HepG2 (cell line): ENCODE measurements at regions not wholly inside any gene's neighbourhood (a gene's known extent, or its start where the extent isn't known, plus 50 kb on each side); places are given as distances from the start of the nearest gene placed in this dataset.

Experiments
- ATAC-seq: fragments of 200-7000 bp; cut with Tn5 transposase; 3 replicates; pipeline ENCODE4 v1.9.1; 2020; ENCODE audit warnings: mild to moderate bottlenecking, moderate library complexity
- BruUV-seq: library from RNA; stranded (reverse); fragments of 400-500 nt; replicated peaks from 2 replicates; lab custom pipeline; 2021; lab: Mats Ljungman, UMichigan
- CTCF ChIA-PET: fragments of 300-600 bp; formaldehyde crosslinking; extraction: SDS; loops from one replicate; lab custom pipeline; 2021; ENCODE audit warnings: low total read pairs, inconsistent platforms, low intra/inter-chr PET ratio; lab: Yijun Ruan, JAX
- POLR2A ChIA-PET: fragments of 350-600 bp; sonication (Branson Sonifier 250); formaldehyde crosslinking; loops from one replicate; lab custom pipeline; 2020; ENCODE audit warnings: antibody characterized with exemption, inconsistent platforms; lab: Yijun Ruan, JAX
- DNase-seq: peaks from one replicate; pipeline ENCODE4 v3.0.0-alpha.2; 2015; ENCODE audit warnings: low spot score
- FAIRE-seq: peaks from 3 replicates; lab custom pipeline; 2011; peaks lifted over from hg19 to GRCh38; lab: Jason Lieb, UNC
- H2AFZ ChIP-seq: one replicate; pipeline ENCODE4 v1.6.1; 2011; ENCODE audit warnings: low read length, inconsistent platforms
- H3K27ac ChIP-seq: fragments of 300-600 bp; 3 replicates; pipeline ENCODE4 v1.8.0; 2011; ENCODE audit warnings: mixed run types, mild to moderate bottlenecking, mixed read lengths, low read length, inconsistent platforms; ENCODE audit not compliant: insufficient read depth; ENCODE audit errors: extremely low read length
- H3K27me3 ChIP-seq, 2 experiments: fragments of 200-600 bp in 1 of 2; 2 replicates in 1 of 2; 3 replicates in 1 of 2; pipeline versions ENCODE4 v1.6.0 to v1.8.0; 2011; ENCODE audit warnings: low read length in 2 of 2, mild to moderate bottlenecking in 2 of 2, moderate library complexity in 2 of 2, inconsistent platforms in 1 of 2; ENCODE audit not compliant: insufficient read depth in 2 of 2, control insufficient read depth in 1 of 2
- H3K36me3 ChIP-seq, 2 experiments: fragments of 200-600 bp in 1 of 2; replicated peaks in 1 of 2; 2 replicates in 1 of 2; 3 replicates in 1 of 2; pipeline versions ENCODE4 v1.5.1 to v1.8.0; 2011; ENCODE audit warnings: low read length in 2 of 2, inconsistent platforms in 1 of 2; ENCODE audit not compliant: insufficient read depth in 2 of 2, control insufficient read depth in 1 of 2
- H3K4me1 ChIP-seq: 2 replicates; pipeline ENCODE4 v1.5.1; 2012; ENCODE audit warnings: low read length, inconsistent platforms; ENCODE audit not compliant: insufficient read depth
- H3K4me2 ChIP-seq: 2 replicates; pipeline ENCODE4 v1.6.0; 2011; ENCODE audit warnings: low read depth, low read length, inconsistent platforms
- H3K4me3 ChIP-seq, 3 experiments: fragments of 200-600 bp in 1 of 3; sonication (generic), shearing (Covaris generic) in 1 of 3; replicated peaks in 1 of 3; 2 replicates each; pipeline ENCODE4 v1.5.1; 2011 to 2016; ENCODE audit warnings: low read length in 3 of 3, inconsistent platforms in 2 of 3, low read depth in 2 of 3, mild to moderate bottlenecking in 2 of 3, control low read depth in 1 of 3, mixed read lengths in 1 of 3; ENCODE audit not compliant: insufficient read depth in 1 of 3
- H3K79me2 ChIP-seq: one replicate; pipeline ENCODE4 v1.6.1; 2011; ENCODE audit warnings: low read length, inconsistent platforms; ENCODE audit not compliant: insufficient read depth
- H3K9ac ChIP-seq: 2 replicates; pipeline ENCODE4 v1.6.0; 2011; ENCODE audit warnings: mild to moderate bottlenecking, low read depth, low read length, inconsistent platforms; ENCODE audit not compliant: insufficient read depth
- H3K9me3 ChIP-seq: 2 replicates; pipeline ENCODE4 v1.5.1; 2012; ENCODE audit warnings: mild to moderate bottlenecking, low read length
- H4K20me1 ChIP-seq: 2 replicates; pipeline ENCODE4 v1.6.0; 2011; ENCODE audit warnings: inconsistent platforms, mild to moderate bottlenecking, low read length, moderate library complexity; ENCODE audit not compliant: insufficient read depth
- HCFC1 ChIP-seq: fragments of 150-350 bp; IDR thresholded peaks from 2 replicates; pipeline ENCODE4 v1.6.1; 2014; ENCODE audit warnings: low read depth, low read length
- TBL1XR1 ChIP-seq: fragments of 150-350 bp; IDR thresholded peaks from 2 replicates; pipeline ENCODE4 v1.6.1; 2014; ENCODE audit warnings: borderline replicate concordance, low read length; ENCODE audit not compliant: partially characterized antibody
- THAP11 ChIP-seq: IDR thresholded peaks from 2 replicates; pipeline ENCODE4 v1.6.1; 2016; ENCODE audit warnings: missing biosample characterization, missing genetic modification reagents
- THAP8 ChIP-seq: sonication (generic); formaldehyde crosslinking; IDR thresholded peaks from 2 replicates; pipeline ENCODE4 v1.5.1; 2020; ENCODE audit warnings: missing genetic modification reagents, mild to moderate bottlenecking, borderline replicate concordance
- XRCC5 ChIP-seq: fragments of 200-400 bp; formaldehyde crosslinking; optimal IDR thresholded peaks from 2 replicates; pipeline ENCODE3; 2017; ENCODE audit warnings: mild to moderate bottlenecking, low read length
- ZFAT ChIP-seq: sonication (generic); formaldehyde crosslinking; conservative IDR thresholded peaks from 2 replicates; pipeline ENCODE4 v1.8.1; 2023; ENCODE audit warnings: missing genetic modification reagents, inconsistent platforms
- ZFYVE20 ChIP-seq: sonication (generic); formaldehyde crosslinking; IDR thresholded peaks from 2 replicates; pipeline ENCODE4 v1.8.0; 2023; ENCODE audit warnings: low read depth, mild to moderate bottlenecking, moderate library complexity, missing genetic modification reagents, borderline replicate concordance
- ZNF678 ChIP-seq: sonication (generic); formaldehyde crosslinking; IDR thresholded peaks from 2 replicates; pipeline ENCODE4 v1.4.0; 2020; ENCODE audit warnings: mild to moderate bottlenecking, missing genetic modification reagents
- WGBS: methylation state at CpG from one replicate; pipeline ENCODE4 v1.1.6; 2017; ENCODE audit warnings: low lambda C conversion rate; 5-methylcytosine and 5-hydroxymethylcytosine counted together
- in situ Hi-C: cut with HindIII; loops from 2 replicates; pipeline ENCODE4 v1.10.0; 2017; ENCODE audit warnings: low pct_unique_long_range_greater_than_20kb; ENCODE audit not compliant: extremely low pct_ligation_motif_present
- intact Hi-C: fragments of 100-400 bp; cut with micrococcal nuclease; formaldehyde crosslinking; loops from one replicate; pipeline ENCODE4 v1.10.0; 2022; ENCODE audit not compliant: unreplicated experiment
- TF ChIP-seq, protein P1 (sequence below): sonication (generic); formaldehyde crosslinking; IDR thresholded peaks from 2 replicates; pipeline ENCODE4 v1.5.1; 2020; ENCODE audit warnings: mild to moderate bottlenecking, missing genetic modification reagents
- TF ChIP-seq, protein P2 (sequence below): sonication (generic); formaldehyde crosslinking; IDR thresholded peaks from 2 replicates; pipeline ENCODE4 v1.4.0; 2020; ENCODE audit warnings: missing genetic modification reagents

- TF ChIP-seq, protein P1, sequence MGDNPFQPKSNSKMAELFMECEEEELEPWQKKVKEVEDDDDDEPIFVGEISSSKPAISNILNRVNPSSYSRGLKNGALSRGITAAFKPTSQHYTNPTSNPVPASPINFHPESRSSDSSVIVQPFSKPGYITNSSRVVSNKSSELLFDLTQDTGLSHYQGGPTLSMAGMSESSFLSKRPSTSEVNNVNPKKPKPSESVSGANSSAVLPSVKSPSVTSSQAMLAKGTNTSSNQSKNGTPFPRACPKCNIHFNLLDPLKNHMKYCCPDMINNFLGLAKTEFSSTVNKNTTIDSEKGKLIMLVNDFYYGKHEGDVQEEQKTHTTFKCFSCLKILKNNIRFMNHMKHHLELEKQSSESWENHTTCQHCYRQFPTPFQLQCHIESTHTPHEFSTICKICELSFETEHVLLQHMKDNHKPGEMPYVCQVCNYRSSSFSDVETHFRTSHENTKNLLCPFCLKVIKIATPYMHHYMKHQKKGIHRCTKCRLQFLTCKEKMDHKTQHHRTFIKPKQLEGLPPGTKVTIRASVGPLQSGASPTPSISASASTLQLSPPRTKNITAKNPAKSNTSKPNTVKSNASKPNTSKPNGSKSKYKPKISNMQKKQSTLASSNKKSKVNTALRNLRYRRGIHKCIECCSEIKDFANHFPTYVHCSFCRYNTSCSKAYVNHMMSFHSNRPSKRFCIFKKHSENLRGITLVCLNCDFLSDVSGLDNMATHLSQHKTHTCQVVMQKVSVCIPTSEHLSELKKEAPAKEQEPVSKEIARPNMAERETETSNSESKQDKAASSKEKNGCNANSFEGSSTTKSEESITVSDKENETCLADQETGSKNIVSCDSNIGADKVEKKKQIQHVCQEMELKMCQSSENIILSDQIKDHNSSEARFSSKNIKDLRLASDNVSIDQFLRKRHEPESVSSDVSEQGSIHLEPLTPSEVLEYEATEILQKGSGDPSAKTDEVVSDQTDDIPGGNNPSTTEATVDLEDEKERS (CRISPR knock-in tag): no peak
- TF ChIP-seq TBL1XR1: no peak
- no peak for TF ChIP-seq HCFC1
- TF ChIP-seq THAP11 (CRISPR knock-in tag): no peak
Measured at GRCh38 chr13:24052547-24053518, 107.7 kb upstream of the SPATA13 start (continued).

- POLR2A ChIA-PET: interaction anchor here (1.0 kb wide), 1 partner anchor 164 kb away, joined by 5 read pairs; no protein-coding TSS in a partner anchor
- Histone ChIP-seq H3K4me3 (no peak overlapping the region), H3K27me3 (peaks cover 0 to 7% of the 10 kb centered on the region in 2 experiments; a peak in 1 of 5 replicates), H3K9ac (no peak overlapping the region), H3K4me1 (peaks cover 17% of the 10 kb centered on the region), H3K9me3 (no peaks in the 10 kb centered on the region), H2AFZ (no peak overlapping the region), H4K20me1 (no peaks in the 10 kb centered on the region), H3K36me3 (no peaks in the 10 kb centered on the region), H3K79me2 (no peaks in the 10 kb centered on the region), H3K4me2 (peak overlapping the region; percentile 36), H3K27ac (no peak overlapping the region)
- FAIRE-seq (peak; percentile 72), ATAC-seq (peak; percentile 96), DNase-seq (peak; percentile 67)
- intact Hi-C loops (loop anchor here (1.0 to 2.0 kb wide), 3 partner anchors 107 to 175 kb away; partner anchors contain the start of gene SPATA13), in situ Hi-C loops (loop anchor here (10.0 kb wide), 1 partner anchor 171 kb away; no protein-coding TSS in a partner anchor)
- 61% methylated on average over 6 of the region's 9 CpGs for WGBS
- no TSS peak for BruUV-seq
- CTCF ChIA-PET: interaction anchor here (1.0 to 2.1 kb wide), 4 partner anchors 34 to 175 kb away, joined by 3 to 53 read pairs (median 7); no protein-coding TSS in a partner anchor
- TF ChIP-seq, protein P2, sequence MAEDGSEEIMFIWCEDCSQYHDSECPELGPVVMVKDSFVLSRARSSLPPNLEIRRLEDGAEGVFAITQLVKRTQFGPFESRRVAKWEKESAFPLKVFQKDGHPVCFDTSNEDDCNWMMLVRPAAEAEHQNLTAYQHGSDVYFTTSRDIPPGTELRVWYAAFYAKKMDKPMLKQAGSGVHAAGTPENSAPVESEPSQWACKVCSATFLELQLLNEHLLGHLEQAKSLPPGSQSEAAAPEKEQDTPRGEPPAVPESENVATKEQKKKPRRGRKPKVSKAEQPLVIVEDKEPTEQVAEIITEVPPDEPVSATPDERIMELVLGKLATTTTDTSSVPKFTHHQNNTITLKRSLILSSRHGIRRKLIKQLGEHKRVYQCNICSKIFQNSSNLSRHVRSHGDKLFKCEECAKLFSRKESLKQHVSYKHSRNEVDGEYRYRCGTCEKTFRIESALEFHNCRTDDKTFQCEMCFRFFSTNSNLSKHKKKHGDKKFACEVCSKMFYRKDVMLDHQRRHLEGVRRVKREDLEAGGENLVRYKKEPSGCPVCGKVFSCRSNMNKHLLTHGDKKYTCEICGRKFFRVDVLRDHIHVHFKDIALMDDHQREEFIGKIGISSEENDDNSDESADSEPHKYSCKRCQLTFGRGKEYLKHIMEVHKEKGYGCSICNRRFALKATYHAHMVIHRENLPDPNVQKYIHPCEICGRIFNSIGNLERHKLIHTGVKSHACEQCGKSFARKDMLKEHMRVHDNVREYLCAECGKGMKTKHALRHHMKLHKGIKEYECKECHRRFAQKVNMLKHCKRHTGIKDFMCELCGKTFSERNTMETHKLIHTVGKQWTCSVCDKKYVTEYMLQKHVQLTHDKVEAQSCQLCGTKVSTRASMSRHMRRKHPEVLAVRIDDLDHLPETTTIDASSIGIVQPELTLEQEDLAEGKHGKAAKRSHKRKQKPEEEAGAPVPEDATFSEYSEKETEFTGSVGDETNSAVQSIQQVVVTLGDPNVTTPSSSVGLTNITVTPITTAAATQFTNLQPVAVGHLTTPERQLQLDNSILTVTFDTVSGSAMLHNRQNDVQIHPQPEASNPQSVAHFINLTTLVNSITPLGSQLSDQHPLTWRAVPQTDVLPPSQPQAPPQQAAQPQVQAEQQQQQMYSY: no peak
- no peak for TF ChIP-seq ZFYVE20 (CRISPR knock-in tag)
- peak; percentile 57 for TF ChIP-seq XRCC5
- no peak for TF ChIP-seq ZNF678 (CRISPR knock-in tag)
- TF ChIP-seq ZFAT (CRISPR knock-in tag): peak; percentile 58; the same call in 1 of the 2 replicates
- no peak for TF ChIP-seq THAP8 (CRISPR knock-in tag)
Measured at GRCh38 chr13:24053519-24054251, 106.8 kb upstream of the SPATA13 start.
